ENCODE measurements at regions not wholly inside any gene's neighbourhood (a gene's known extent, or its start where the extent isn't known, plus 50 kb on each side); places are given as distances from the start of the nearest gene placed in this dataset.

DNA sequence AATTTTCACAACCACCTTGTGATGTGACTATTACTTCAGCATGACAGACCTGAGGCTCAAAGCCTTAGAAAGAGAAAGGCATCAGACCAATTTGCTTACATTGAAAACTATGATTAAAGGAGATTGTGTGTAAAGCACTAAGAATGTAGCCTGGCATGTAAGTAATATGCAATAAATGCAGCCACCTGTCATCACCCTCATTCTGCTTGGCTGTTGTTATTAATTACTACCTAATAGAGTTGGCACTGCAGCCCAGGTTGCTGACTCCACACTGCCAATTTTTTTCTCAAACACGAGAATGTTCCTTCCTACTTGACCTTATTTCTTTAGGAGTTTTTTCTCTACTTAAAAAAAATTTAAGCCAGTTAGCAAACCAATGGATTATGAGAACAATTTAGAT is 61.2 kb upstream of the NPVF start:
- TF ChIP-seq POLR2A (IDR thresholded peaks at IDR 0.05): no peak
- TF ChIP-seq, protein P1, sequence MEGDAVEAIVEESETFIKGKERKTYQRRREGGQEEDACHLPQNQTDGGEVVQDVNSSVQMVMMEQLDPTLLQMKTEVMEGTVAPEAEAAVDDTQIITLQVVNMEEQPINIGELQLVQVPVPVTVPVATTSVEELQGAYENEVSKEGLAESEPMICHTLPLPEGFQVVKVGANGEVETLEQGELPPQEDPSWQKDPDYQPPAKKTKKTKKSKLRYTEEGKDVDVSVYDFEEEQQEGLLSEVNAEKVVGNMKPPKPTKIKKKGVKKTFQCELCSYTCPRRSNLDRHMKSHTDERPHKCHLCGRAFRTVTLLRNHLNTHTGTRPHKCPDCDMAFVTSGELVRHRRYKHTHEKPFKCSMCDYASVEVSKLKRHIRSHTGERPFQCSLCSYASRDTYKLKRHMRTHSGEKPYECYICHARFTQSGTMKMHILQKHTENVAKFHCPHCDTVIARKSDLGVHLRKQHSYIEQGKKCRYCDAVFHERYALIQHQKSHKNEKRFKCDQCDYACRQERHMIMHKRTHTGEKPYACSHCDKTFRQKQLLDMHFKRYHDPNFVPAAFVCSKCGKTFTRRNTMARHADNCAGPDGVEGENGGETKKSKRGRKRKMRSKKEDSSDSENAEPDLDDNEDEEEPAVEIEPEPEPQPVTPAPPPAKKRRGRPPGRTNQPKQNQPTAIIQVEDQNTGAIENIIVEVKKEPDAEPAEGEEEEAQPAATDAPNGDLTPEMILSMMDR (IDR thresholded peaks at IDR 0.05): no peak

All from adrenal gland (tissue), 5 donors.